HL-60 (cell line): ENCODE measurements at regions not wholly inside any gene's neighbourhood (a gene's known extent, or its start where the extent isn't known, plus 50 kb on each side); places are given as distances from the start of the nearest gene placed in this dataset.

Experiments used
- DNase-seq, 2 experiments: peaks; one replicate each; pipeline ENCODE4 v3.0.0-alpha.2; 2010 to 2020; ENCODE audit warnings: low read depth in 1 of 2, low spot score in 1 of 2
- H3K27ac ChIP-seq: fragments of 250-450 bp; sonication (Bioruptor Pico); replicated peaks from 2 replicates; pipeline ENCODE4 v1.5.1; 2020; ENCODE audit warnings: mild to moderate bottlenecking, moderate library complexity
- H3K27me3 ChIP-seq: fragments of 250-450 bp; sonication (Bioruptor Pico); 2 replicates; pipeline ENCODE4 v1.5.1; 2021; ENCODE audit warnings: mild to moderate bottlenecking, moderate library complexity; ENCODE audit not compliant: insufficient read depth, poor library complexity, severe bottlenecking
- H3K4me3 ChIP-seq: replicated peaks from 2 replicates; pipeline ENCODE4 v1.5.1; 2011; ENCODE audit warnings: mild to moderate bottlenecking, control low read depth, low read length; ENCODE audit not compliant: insufficient read depth
- CTCF ChIP-seq: IDR thresholded peaks from one replicate; pipeline ENCODE4 v1.5.1; 2011; ENCODE audit warnings: low read length, control low read depth, inconsistent platforms; ENCODE audit not compliant: insufficient read depth
- GABPA ChIP-seq: IDR thresholded peaks from 2 replicates; pipeline ENCODE4 v1.6.1; 2012; ENCODE audit warnings: low read depth
- POLR2AphosphoS5 ChIP-seq: IDR thresholded peaks from 2 replicates; pipeline ENCODE4 v1.6.1; 2012; ENCODE audit warnings: low read depth
- REST ChIP-seq: IDR thresholded peaks from 2 replicates; pipeline ENCODE4 v1.6.1; 2012; ENCODE audit warnings: low read depth; ENCODE audit not compliant: insufficient replicate concordance
- SPI1 ChIP-seq: IDR thresholded peaks from 2 replicates; pipeline ENCODE4 v1.6.1; 2012; ENCODE audit warnings: low read depth, mild to moderate bottlenecking, borderline replicate concordance

- no peaks in the 10 kb centered on the region for H3K27me3 ChIP-seq
- TF ChIP-seq POLR2AphosphoS5 = no peak
- no peak for TF ChIP-seq REST
- TF ChIP-seq CTCF = no peak
- TF ChIP-seq GABPA = no peak
- TF ChIP-seq SPI1 = no peak
- H3K27ac ChIP-seq = no peak overlapping the region
- DNase-seq = no peak
- no peak overlapping the region for H3K4me3 ChIP-seq
These were observed 92.6 kb downstream of the CTTN start for GRCh38 chr11:70490723-70491558.

GRCh38 chr11:70491696-70492472 lies 93.6 kb downstream of the CTTN start:
- H3K4me3 ChIP-seq = no peak overlapping the region
- H3K27ac ChIP-seq = no peak overlapping the region
- DNase-seq = no peak
- no peak for TF ChIP-seq GABPA
- no peak for TF ChIP-seq POLR2AphosphoS5
- TF ChIP-seq REST = no peak
- TF ChIP-seq CTCF = no peak
- TF ChIP-seq SPI1 = no peak
- no peaks in the 10 kb centered on the region for H3K27me3 ChIP-seq

- H3K27me3 ChIP-seq = no peaks in the 10 kb centered on the region
- no peak overlapping the region for H3K27ac ChIP-seq
- no peak overlapping the region for H3K4me3 ChIP-seq
- DNase-seq = no peak
- TF ChIP-seq REST (no peak), CTCF (no peak), POLR2AphosphoS5 (no peak), SPI1 (no peak), GABPA (no peak)
These were observed 94.8 kb downstream of the CTTN start for GRCh38 chr11:70493089-70493474.
